ENCODE measurements at regions not wholly inside any gene's neighbourhood (a gene's known extent, or its start where the extent isn't known, plus 50 kb on each side); places are given as distances from the start of the nearest gene placed in this dataset.

DNA sequence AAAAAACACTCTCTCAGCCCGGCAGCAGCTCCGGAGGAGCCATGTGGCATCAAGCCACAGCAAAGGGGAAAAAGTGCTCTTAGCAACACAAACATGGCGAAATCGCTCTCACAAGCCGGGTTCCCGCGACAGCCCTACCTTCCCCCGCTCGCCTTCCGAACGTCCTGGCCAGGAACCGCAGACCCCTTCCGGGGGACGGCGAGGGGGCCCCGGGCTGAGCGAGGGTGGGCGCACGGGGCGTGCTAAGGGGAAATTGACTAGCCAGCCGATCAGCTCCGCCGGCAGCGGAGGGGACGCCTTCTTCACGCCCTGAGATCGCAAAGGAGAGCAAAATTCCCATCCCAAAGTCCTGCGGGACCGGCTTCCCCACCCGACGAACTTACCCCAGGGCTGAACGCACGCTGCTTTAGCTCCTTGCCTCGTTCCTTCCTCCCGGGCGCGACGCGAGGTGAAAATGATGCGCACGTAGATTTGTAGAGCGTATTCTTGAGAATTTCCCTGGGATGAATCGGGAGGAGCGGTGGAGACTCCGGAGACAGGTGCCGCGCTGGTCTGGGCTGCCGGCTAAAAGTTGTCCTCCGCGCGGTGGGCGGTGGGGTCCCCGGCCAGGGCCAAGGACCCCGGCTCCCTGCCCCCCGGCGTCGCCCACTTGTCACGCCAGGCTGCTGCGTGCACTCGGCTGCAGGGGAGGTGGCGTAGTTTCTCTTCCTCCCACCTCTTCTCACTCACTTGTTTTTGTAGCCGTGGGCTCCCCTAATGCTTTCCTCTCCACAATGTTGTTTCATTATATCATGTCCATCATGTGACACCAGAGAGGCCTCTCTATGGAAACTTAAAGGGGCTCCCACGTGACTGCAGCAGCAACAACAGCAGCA, 220.1 kb upstream of the MKLN1 start:
- Mint-ChIP-seq H3K4me1 (ENCODE audit: insufficient read depth, unreplicated experiment) (peaks cover 46% of the 10 kb centered on the region), H3K4me3 (ENCODE audit: unreplicated experiment) (peak overlapping the region; percentile 75), H3K36me3 (ENCODE audit: insufficient read depth, unreplicated experiment) (peaks cover 41% of the 10 kb centered on the region), H3K9me3 (ENCODE audit: unreplicated experiment) (no peaks in the 10 kb centered on the region), H3K27ac (ENCODE audit: low read depth, unreplicated experiment) (peak overlapping the region; percentile 70), H3K27me3 (ENCODE audit: insufficient read depth, unreplicated experiment) (no peaks in the 10 kb centered on the region)
- TF ChIP-seq, protein P1, sequence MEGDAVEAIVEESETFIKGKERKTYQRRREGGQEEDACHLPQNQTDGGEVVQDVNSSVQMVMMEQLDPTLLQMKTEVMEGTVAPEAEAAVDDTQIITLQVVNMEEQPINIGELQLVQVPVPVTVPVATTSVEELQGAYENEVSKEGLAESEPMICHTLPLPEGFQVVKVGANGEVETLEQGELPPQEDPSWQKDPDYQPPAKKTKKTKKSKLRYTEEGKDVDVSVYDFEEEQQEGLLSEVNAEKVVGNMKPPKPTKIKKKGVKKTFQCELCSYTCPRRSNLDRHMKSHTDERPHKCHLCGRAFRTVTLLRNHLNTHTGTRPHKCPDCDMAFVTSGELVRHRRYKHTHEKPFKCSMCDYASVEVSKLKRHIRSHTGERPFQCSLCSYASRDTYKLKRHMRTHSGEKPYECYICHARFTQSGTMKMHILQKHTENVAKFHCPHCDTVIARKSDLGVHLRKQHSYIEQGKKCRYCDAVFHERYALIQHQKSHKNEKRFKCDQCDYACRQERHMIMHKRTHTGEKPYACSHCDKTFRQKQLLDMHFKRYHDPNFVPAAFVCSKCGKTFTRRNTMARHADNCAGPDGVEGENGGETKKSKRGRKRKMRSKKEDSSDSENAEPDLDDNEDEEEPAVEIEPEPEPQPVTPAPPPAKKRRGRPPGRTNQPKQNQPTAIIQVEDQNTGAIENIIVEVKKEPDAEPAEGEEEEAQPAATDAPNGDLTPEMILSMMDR (IDR thresholded peaks at IDR 0.05; ENCODE audit: unreplicated experiment) = no peak
- ChIA-PET CTCF (interaction anchor here (0.6 to 1.6 kb wide), 5 partner anchors 37 to 349 kb away, joined by 3 to 6 read pairs (median 3); no protein-coding TSS in a partner anchor), POLR2A (interaction anchor here (0.5 to 7.6 kb wide), 36 partner anchors 13 to 324 kb away, joined by 3 to 139 read pairs (median 4); partner anchors contain the start of gene MKLN1)
- TSS peak; percentile 41 for BruUV-seq (replicated peaks)
- intact Hi-C loops (cut with micrococcal nuclease) = loop anchor here (2.0 to 10.0 kb wide), 3 partner anchors 57 to 127 kb away; no protein-coding TSS in a partner anchor
- peak; percentile 76 for DNase-seq (ENCODE audit: unreplicated experiment)

DNA sequence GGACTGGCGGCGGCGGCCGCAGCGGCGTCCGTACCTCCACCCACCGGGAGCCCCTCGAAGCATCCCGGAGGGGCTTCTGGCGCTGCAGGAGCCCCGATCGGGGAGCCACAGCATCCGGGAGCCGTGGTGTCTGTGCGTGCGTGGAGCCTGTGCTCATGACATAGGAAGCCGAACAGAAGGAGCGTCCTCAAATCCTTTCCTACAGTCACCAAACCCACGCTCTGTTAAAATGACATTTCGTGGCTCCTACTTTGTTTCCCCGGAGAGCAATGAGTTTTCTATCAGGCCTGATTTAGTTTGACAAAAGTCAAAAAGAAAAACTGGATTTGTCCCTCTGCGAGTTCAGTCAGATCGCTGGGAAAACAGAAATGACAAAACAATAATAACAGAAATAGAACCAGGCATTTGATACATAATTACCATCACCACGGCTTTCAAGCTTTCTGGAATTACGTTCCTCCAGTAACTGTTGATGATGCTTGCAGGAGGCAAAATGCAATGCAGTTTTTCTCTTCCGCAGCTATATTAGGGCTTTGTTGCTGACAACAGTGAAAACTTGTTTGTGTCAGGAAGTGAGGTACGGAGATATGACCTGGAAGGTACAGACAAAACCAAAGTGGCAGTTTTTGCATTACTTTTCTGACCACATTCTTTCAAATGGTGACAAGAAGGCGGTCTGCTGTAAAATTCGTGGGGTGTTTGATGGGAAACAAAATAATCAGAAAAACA, 219.3 kb upstream of the MKLN1 start:
- peak overlapping the region; percentile 70 for H3K27ac Mint-ChIP-seq (ENCODE audit: low read depth, unreplicated experiment)
- H3K4me1 Mint-ChIP-seq (ENCODE audit: insufficient read depth, unreplicated experiment) = peaks cover 44% of the 10 kb centered on the region
- BruUV-seq (replicated peaks) = no TSS peak
- POLR2A ChIA-PET = interaction anchor here (0.5 to 7.6 kb wide), 35 partner anchors 11 to 419 kb away, joined by 3 to 139 read pairs (median 5); partner anchors contain the start of gene MKLN1
- peak overlapping the region; percentile 75 for H3K4me3 Mint-ChIP-seq (ENCODE audit: unreplicated experiment)
- peaks cover 33% of the 10 kb centered on the region for H3K36me3 Mint-ChIP-seq (ENCODE audit: insufficient read depth, unreplicated experiment)
- H3K9me3 Mint-ChIP-seq (ENCODE audit: unreplicated experiment) = no peaks in the 10 kb centered on the region
- intact Hi-C loops (cut with micrococcal nuclease) = loop anchor here (2.0 to 10.0 kb wide), 3 partner anchors 56 to 126 kb away; no protein-coding TSS in a partner anchor
- TF ChIP-seq, protein P1 (IDR thresholded peaks at IDR 0.05; ENCODE audit: unreplicated experiment) = no peak
- DNase-seq (ENCODE audit: unreplicated experiment) = peak; percentile 26
- CTCF ChIA-PET = interaction anchor here (0.9 to 1.5 kb wide), 3 partner anchors 56 to 194 kb away, joined by 3 to 9 read pairs (median 3); no protein-coding TSS in a partner anchor
- no peaks in the 10 kb centered on the region for H3K27me3 Mint-ChIP-seq (ENCODE audit: insufficient read depth, unreplicated experiment)

- BruUV-seq (replicated peaks) = no TSS peak
- peak overlapping the region; percentile 75 for H3K4me3 Mint-ChIP-seq (ENCODE audit: unreplicated experiment)
- peak; percentile 31 for DNase-seq (ENCODE audit: unreplicated experiment)
- peak overlapping the region; percentile 97 for H3K27ac Mint-ChIP-seq (ENCODE audit: low read depth, unreplicated experiment)
- no peaks in the 10 kb centered on the region for H3K9me3 Mint-ChIP-seq (ENCODE audit: unreplicated experiment)
- CTCF ChIA-PET = interaction anchor here (0.6 to 1.5 kb wide), 11 partner anchors 41 to 1100 kb away, joined by 3 to 9 read pairs (median 3); no protein-coding TSS in a partner anchor
- POLR2A ChIA-PET = interaction anchor here (0.6 to 7.6 kb wide), 40 partner anchors 12 to 418 kb away, joined by 3 to 139 read pairs (median 5); partner anchors contain the start of gene MKLN1
- peaks cover 36% of the 10 kb centered on the region for H3K4me1 Mint-ChIP-seq (ENCODE audit: insufficient read depth, unreplicated experiment)
- intact Hi-C loops (cut with micrococcal nuclease) = loop anchor here (2.0 to 10.0 kb wide), 3 partner anchors 56 to 126 kb away; no protein-coding TSS in a partner anchor
- peaks cover 27% of the 10 kb centered on the region for H3K36me3 Mint-ChIP-seq (ENCODE audit: insufficient read depth, unreplicated experiment)
- no peaks in the 10 kb centered on the region for H3K27me3 Mint-ChIP-seq (ENCODE audit: insufficient read depth, unreplicated experiment)
- TF ChIP-seq, protein P1 (IDR thresholded peaks at IDR 0.05; ENCODE audit: unreplicated experiment) = no peak
Observed at GRCh38 chr7:131109011-131109758, 218.5 kb upstream of the MKLN1 start.
